Body of pancreas (tissue), 4 donors: ENCODE measurements at regions not wholly inside any gene's neighbourhood (a gene's known extent, or its start where the extent isn't known, plus 50 kb on each side); places are given as distances from the start of the nearest gene placed in this dataset.

ENCODE experiments used
- ATAC-seq: fragments of 150-250 bp; one replicate; pipeline ENCODE4 v1.9.1; 2016
- DNase-seq, 4 donors: peaks; one replicate each; pipeline ENCODE4 v3.0.0-alpha.2; 2019
- H3K27ac ChIP-seq, 4 donors: fragments of 200-600 bp; sonication (generic); 1 replicate in 3 of 4; 2 replicates in 1 of 4; pipeline versions ENCODE4 v1.5.1 to v1.6.1; 2016 to 2019; ENCODE audit warnings: mild to moderate bottlenecking in 1 of 4, mixed read lengths in 1 of 4, moderate library complexity in 1 of 4
- H3K27me3 ChIP-seq, 2 donors: fragments of 200-600 bp; sonication (generic); one replicate each; pipeline ENCODE4 v1.6.0; 2016; ENCODE audit warnings: mild to moderate bottlenecking in 1 of 2
- H3K36me3 ChIP-seq, 2 donors: fragments of 200-600 bp; sonication (generic); replicated peaks in 1 of 2; 2 replicates each; pipeline ENCODE4 v1.5.1; 2016; ENCODE audit warnings: low read depth in 2 of 2; ENCODE audit not compliant: insufficient read depth in 1 of 2
- H3K4me1 ChIP-seq: fragments of 200-600 bp; sonication (generic); one replicate; pipeline ENCODE4 v1.6.0; 2016
- H3K4me3 ChIP-seq, 2 donors: fragments of 200-600 bp; sonication (generic); 1 replicate in 1 of 2; 2 replicates in 1 of 2; pipeline ENCODE4 v1.5.1; 2016 to 2019
- H3K9me3 ChIP-seq, 3 donors: fragments of 200-600 bp; sonication (generic); 1 replicate in 2 of 3; 2 replicates in 1 of 3; pipeline ENCODE4 v1.5.1; 2016
- POLR2A ChIP-seq, 3 donors: fragments of 450-650 bp; IDR thresholded peaks; one replicate each; pipeline ENCODE4 v1.6.1; 2016; ENCODE audit warnings: antibody characterized with exemption in 3 of 3, mild to moderate bottlenecking in 2 of 3
- WGBS, 2 donors: methylation state at CpG; one replicate each; pipeline ENCODE4 v1.1.5; 2017; 5-methylcytosine and 5-hydroxymethylcytosine counted together
- intact Hi-C: fragments of 100-400 bp; cut with DNase I; formaldehyde crosslinking; loops from one replicate; pipeline ENCODE4 v1.15.1; 2023
- TF ChIP-seq, protein P1 (sequence below), 7 experiments: fragments of 450-650 bp in 4 of 7; fragments of 200-600 bp in 3 of 7; sonication (generic) in 3 of 7; IDR thresholded peaks; one replicate each; pipeline ENCODE4 v1.5.1; 2016 to 2019; ENCODE audit warnings: antibody characterized with exemption in 7 of 7

DNA sequence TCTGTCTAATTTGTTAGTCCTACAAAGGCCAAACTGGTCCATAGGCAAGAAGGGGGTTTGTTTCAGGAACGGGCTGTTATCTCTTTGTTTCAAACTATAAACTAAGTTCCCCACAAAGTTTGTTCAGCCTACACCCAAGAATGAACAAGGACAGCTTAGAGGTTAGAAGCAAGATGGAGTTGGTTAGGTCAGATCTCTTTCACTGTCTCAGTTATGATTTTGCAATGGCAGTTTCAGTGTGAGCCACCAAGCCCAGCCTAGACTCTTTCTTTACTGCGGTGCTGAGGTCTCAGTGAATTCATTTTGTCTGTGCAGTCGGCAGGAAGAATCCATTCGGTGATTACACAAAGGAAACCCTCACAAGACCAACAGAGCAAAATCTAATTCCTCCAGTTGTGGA lies 56.6 kb upstream of the ABCC4 start:
- H3K36me3 ChIP-seq, result no peaks in the 10 kb centered on the region
- WGBS, 2 donors, result 74 to 92% methylated on average over 3 to 4 of the region's 4 CpGs
- no peaks in the 10 kb centered on the region for H3K27me3 ChIP-seq
- H3K4me1 ChIP-seq, result peaks cover 16% of the 10 kb centered on the region
- intact Hi-C loops, result no loop called here
- H3K27ac ChIP-seq, result no peak overlapping the region
- no peaks in the 10 kb centered on the region for H3K9me3 ChIP-seq
- DNase-seq (no peak), ATAC-seq (no peak)
- TF ChIP-seq POLR2A (IDR thresholded peaks at IDR 0.05), result no peak
- TF ChIP-seq, protein P1, sequence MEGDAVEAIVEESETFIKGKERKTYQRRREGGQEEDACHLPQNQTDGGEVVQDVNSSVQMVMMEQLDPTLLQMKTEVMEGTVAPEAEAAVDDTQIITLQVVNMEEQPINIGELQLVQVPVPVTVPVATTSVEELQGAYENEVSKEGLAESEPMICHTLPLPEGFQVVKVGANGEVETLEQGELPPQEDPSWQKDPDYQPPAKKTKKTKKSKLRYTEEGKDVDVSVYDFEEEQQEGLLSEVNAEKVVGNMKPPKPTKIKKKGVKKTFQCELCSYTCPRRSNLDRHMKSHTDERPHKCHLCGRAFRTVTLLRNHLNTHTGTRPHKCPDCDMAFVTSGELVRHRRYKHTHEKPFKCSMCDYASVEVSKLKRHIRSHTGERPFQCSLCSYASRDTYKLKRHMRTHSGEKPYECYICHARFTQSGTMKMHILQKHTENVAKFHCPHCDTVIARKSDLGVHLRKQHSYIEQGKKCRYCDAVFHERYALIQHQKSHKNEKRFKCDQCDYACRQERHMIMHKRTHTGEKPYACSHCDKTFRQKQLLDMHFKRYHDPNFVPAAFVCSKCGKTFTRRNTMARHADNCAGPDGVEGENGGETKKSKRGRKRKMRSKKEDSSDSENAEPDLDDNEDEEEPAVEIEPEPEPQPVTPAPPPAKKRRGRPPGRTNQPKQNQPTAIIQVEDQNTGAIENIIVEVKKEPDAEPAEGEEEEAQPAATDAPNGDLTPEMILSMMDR (IDR thresholded peaks at IDR 0.05), result no peak
- no peak overlapping the region for H3K4me3 ChIP-seq

GRCh38 chr13:95360052-95360451 lies 58.8 kb upstream of the ABCC4 start:
- DNase-seq (no peak), ATAC-seq (no peak)
- TF ChIP-seq POLR2A (IDR thresholded peaks at IDR 0.05), result no peak
- TF ChIP-seq, protein P1 (IDR thresholded peaks at IDR 0.05), result no peak
- Histone ChIP-seq H3K4me3 (no peak overlapping the region), H3K36me3 (no peaks in the 10 kb centered on the region), H3K27ac (no peak overlapping the region), H3K4me1 (peaks cover 6% of the 10 kb centered on the region), H3K9me3 (no peaks in the 10 kb centered on the region), H3K27me3 (no peaks in the 10 kb centered on the region)
- intact Hi-C loops, result no loop called here
- 47 to 63% methylated on average over 3 of the region's 3 CpGs for WGBS, 2 donors

GRCh38 chr13:95360464-95361097 lies 59.3 kb upstream of the ABCC4 start:
- TF ChIP-seq, protein P1 (IDR thresholded peaks at IDR 0.05), result no peak
- no peak for TF ChIP-seq POLR2A (IDR thresholded peaks at IDR 0.05)

DNA sequence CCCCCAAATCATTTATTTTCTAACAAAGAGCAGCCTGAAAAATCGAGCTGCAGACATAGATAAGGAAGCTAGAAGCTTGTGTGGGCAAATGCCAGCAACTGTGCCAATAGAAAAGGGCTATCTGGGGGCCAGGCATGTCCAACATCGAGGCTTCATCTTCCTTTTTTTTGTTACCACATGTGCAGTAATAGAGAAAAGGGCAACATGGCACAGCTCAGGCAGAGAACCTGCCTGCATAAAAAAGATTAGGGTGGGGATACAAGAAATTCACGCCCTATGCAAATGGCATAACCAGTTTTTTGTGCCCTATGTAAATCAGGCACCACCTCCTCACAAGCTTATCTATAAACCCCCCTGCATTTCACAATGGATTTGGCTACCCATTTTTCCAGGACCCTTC lies 60.4 kb upstream of the ABCC4 start:
- H3K4me3 ChIP-seq, result no peak overlapping the region
- H3K9me3 ChIP-seq, result no peaks in the 10 kb centered on the region
- H3K36me3 ChIP-seq, result no peaks in the 10 kb centered on the region
- no peak overlapping the region for H3K27ac ChIP-seq
- H3K27me3 ChIP-seq, result no peaks in the 10 kb centered on the region
- TF ChIP-seq, protein P1 (IDR thresholded peaks at IDR 0.05), result no peak
- TF ChIP-seq POLR2A (IDR thresholded peaks at IDR 0.05), result no peak
- DNase-seq (no peak), ATAC-seq (no peak)
- no peaks in the 10 kb centered on the region for H3K4me1 ChIP-seq
- intact Hi-C loops, result no loop called here
- 45 to 48% methylated on average over 3 of the region's 3 CpGs for WGBS, 2 donors

More at GRCh38 chr13:95360464-95361097, 59.3 kb upstream of the ABCC4 start:
- H3K4me3 ChIP-seq, result no peak overlapping the region
- H3K27me3 ChIP-seq, result no peaks in the 10 kb centered on the region
- H3K36me3 ChIP-seq, result no peaks in the 10 kb centered on the region
- WGBS, 2 donors, result 75 to 79% methylated on average over 9 of the region's 9 CpGs
- no peaks in the 10 kb centered on the region for H3K9me3 ChIP-seq
- H3K27ac ChIP-seq, result no peak overlapping the region
- DNase-seq (no peak), ATAC-seq (no peak)
- intact Hi-C loops, result no loop called here
- H3K4me1 ChIP-seq, result peaks cover under 1% of the 10 kb centered on the region

DNA sequence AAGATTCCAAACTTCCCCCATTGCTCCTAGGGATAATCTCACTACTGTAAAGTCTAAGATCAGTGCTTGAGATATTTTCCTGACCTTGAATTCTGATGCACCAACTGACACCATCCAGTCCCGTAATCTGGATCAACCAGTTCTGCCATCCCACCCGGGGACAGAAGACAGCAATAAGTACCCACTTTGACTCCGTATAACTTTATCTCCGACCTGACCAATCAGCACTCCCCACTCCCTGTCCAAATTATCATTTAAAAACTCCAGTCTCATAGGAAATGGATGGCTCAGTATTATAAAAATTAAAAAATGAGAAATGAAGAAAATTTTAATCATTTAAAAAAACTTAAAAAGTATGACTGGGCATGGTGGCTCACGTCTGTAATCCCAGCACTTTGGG lies 61.4 kb upstream of the ABCC4 start:
- Histone ChIP-seq H3K27ac (no peak overlapping the region), H3K27me3 (no peaks in the 10 kb centered on the region), H3K4me3 (no peak overlapping the region), H3K36me3 (no peaks in the 10 kb centered on the region), H3K4me1 (no peaks in the 10 kb centered on the region), H3K9me3 (no peaks in the 10 kb centered on the region)
- DNase-seq, result no peak
- TF ChIP-seq, protein P1 (IDR thresholded peaks at IDR 0.05), result no peak
- no peak for TF ChIP-seq POLR2A (IDR thresholded peaks at IDR 0.05)
- no peak for ATAC-seq
- intact Hi-C loops, result no loop called here
- WGBS, 2 donors, result 47 to 57% methylated on average over 5 of the region's 5 CpGs
